ENCODE measurements at regions not wholly inside any gene's neighbourhood (a gene's known extent, or its start where the extent isn't known, plus 50 kb on each side); places are given as distances from the start of the nearest gene placed in this dataset.

GRCh38 chr20:7723284-7723683, 217.0 kb downstream of the HAO1 start:
- Histone ChIP-seq H3K36me3 (ENCODE audit: control insufficient read depth, insufficient read depth, low read length) (no peaks in the 10 kb centered on the region), H3K27me3 (ENCODE audit: control insufficient read depth, insufficient read depth, low read length) (no peaks in the 10 kb centered on the region), H3K4me3 (ENCODE audit: low read depth in 2 of 2, low read length in 2 of 2) (no peak overlapping the region), H3K9me3 (ENCODE audit: control insufficient read depth, insufficient read depth, low read depth, low read length) (no peaks in the 10 kb centered on the region), H3K4me1 (ENCODE audit: control insufficient read depth, insufficient read depth, low read length) (no peaks in the 10 kb centered on the region), H3K27ac (ENCODE audit: low read length) (no peak overlapping the region)
- TF ChIP-seq TCF7L2 (IDR thresholded peaks at IDR 0.05; ENCODE audit: low read depth, low read length) = no peak
- TF ChIP-seq SIN3A (IDR thresholded peaks at IDR 0.05; ENCODE audit: borderline replicate concordance, insufficient read depth, low read depth, low read length) = no peak
- no peak for TF ChIP-seq CTCF (IDR thresholded peaks at IDR 0.05)
- TF ChIP-seq, protein P1, sequence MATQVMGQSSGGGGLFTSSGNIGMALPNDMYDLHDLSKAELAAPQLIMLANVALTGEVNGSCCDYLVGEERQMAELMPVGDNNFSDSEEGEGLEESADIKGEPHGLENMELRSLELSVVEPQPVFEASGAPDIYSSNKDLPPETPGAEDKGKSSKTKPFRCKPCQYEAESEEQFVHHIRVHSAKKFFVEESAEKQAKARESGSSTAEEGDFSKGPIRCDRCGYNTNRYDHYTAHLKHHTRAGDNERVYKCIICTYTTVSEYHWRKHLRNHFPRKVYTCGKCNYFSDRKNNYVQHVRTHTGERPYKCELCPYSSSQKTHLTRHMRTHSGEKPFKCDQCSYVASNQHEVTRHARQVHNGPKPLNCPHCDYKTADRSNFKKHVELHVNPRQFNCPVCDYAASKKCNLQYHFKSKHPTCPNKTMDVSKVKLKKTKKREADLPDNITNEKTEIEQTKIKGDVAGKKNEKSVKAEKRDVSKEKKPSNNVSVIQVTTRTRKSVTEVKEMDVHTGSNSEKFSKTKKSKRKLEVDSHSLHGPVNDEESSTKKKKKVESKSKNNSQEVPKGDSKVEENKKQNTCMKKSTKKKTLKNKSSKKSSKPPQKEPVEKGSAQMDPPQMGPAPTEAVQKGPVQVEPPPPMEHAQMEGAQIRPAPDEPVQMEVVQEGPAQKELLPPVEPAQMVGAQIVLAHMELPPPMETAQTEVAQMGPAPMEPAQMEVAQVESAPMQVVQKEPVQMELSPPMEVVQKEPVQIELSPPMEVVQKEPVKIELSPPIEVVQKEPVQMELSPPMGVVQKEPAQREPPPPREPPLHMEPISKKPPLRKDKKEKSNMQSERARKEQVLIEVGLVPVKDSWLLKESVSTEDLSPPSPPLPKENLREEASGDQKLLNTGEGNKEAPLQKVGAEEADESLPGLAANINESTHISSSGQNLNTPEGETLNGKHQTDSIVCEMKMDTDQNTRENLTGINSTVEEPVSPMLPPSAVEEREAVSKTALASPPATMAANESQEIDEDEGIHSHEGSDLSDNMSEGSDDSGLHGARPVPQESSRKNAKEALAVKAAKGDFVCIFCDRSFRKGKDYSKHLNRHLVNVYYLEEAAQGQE (IDR thresholded peaks at IDR 0.05; ENCODE audit: insufficient read depth in 1 of 2, low read depth in 2 of 2, low read length in 1 of 2) = no peak
- TF ChIP-seq POLR2AphosphoS5 (IDR thresholded peaks at IDR 0.05; ENCODE audit: low read depth, low read length) = no peak
- CTCF ChIA-PET = no interaction called here
- ATAC-seq (no peak), DNase-seq (ENCODE audit: low read depth, low spot score) (no peak)
- no TSS peak for BruUV-seq (replicated peaks)
- in situ Hi-C loops (cut with HindIII; ENCODE audit: low pct_unique_long_range_greater_than_20kb, low sequenced_read_pairs) = no loop called here
- intact Hi-C loops (cut with micrococcal nuclease; ENCODE audit: unreplicated experiment) = no loop called here
- POLR2A ChIA-PET = no interaction called here

GRCh38 chr20:7728338-7728737, 211.9 kb downstream of the HAO1 start:
- Histone ChIP-seq H3K27me3 (ENCODE audit: control insufficient read depth, insufficient read depth, low read length) (no peaks in the 10 kb centered on the region), H3K4me1 (ENCODE audit: control insufficient read depth, insufficient read depth, low read length) (no peaks in the 10 kb centered on the region), H3K9me3 (ENCODE audit: control insufficient read depth, insufficient read depth, low read depth, low read length) (no peaks in the 10 kb centered on the region), H3K27ac (ENCODE audit: low read length) (no peak overlapping the region), H3K4me3 (ENCODE audit: low read depth in 2 of 2, low read length in 2 of 2) (no peak overlapping the region), H3K36me3 (ENCODE audit: control insufficient read depth, insufficient read depth, low read length) (no peaks in the 10 kb centered on the region)
- POLR2A ChIA-PET = no interaction called here
- no peak for ATAC-seq
- DNase-seq (ENCODE audit: low read depth, low spot score) = no peak
- intact Hi-C loops (cut with micrococcal nuclease; ENCODE audit: unreplicated experiment) = no loop called here
- no TSS peak for BruUV-seq (replicated peaks)
- CTCF ChIA-PET = no interaction called here
- in situ Hi-C loops (cut with HindIII; ENCODE audit: low pct_unique_long_range_greater_than_20kb, low sequenced_read_pairs) = no loop called here
- TF ChIP-seq CTCF (IDR thresholded peaks at IDR 0.05) (no peak), SIN3A (IDR thresholded peaks at IDR 0.05; ENCODE audit: borderline replicate concordance, insufficient read depth, low read depth, low read length) (no peak), POLR2AphosphoS5 (IDR thresholded peaks at IDR 0.05; ENCODE audit: low read depth, low read length) (no peak)
- TF ChIP-seq, protein P1 (IDR thresholded peaks at IDR 0.05; ENCODE audit: insufficient read depth in 1 of 2, low read depth in 2 of 2, low read length in 1 of 2) = no peak

Data from Panc1 (cell line).